ENCODE measurements at regions not wholly inside any gene's neighbourhood (a gene's known extent, or its start where the extent isn't known, plus 50 kb on each side); places are given as distances from the start of the nearest gene placed in this dataset.

- Histone ChIP-seq H3K36me3 (no peaks in the 10 kb centered on the region), H3K4me3 (no peak overlapping the region), H3K27me3 (ENCODE audit: low read depth) (no peaks in the 10 kb centered on the region), H3K9me3 (replicated peaks) (peaks cover 4% of the 10 kb centered on the region), H3K27ac (replicated peaks) (no peak overlapping the region), H3K4me1 (no peaks in the 10 kb centered on the region)
- intact Hi-C loops (cut with micrococcal nuclease): no loop called here
- TF ChIP-seq CTCF (IDR thresholded peaks at IDR 0.05; ENCODE audit: borderline replicate concordance): no peak
- no peak for DNase-seq
Measured at GRCh38 chr17:13728781-13729180, 127.1 kb upstream of the HS3ST3A1 start.

- TF ChIP-seq CTCF (IDR thresholded peaks at IDR 0.05; ENCODE audit: borderline replicate concordance): no peak
- H3K9me3 ChIP-seq (replicated peaks): peaks cover 4% of the 10 kb centered on the region
- no peak overlapping the region for H3K27ac ChIP-seq (replicated peaks)
- H3K4me1 ChIP-seq: no peaks in the 10 kb centered on the region
- H3K27me3 ChIP-seq (ENCODE audit: low read depth): no peaks in the 10 kb centered on the region
- no peaks in the 10 kb centered on the region for H3K36me3 ChIP-seq
- DNase-seq: no peak
- intact Hi-C loops (cut with micrococcal nuclease): no loop called here
- H3K4me3 ChIP-seq: no peak overlapping the region
Measured at GRCh38 chr17:13729466-13730134, 127.9 kb upstream of the HS3ST3A1 start.

DNA sequence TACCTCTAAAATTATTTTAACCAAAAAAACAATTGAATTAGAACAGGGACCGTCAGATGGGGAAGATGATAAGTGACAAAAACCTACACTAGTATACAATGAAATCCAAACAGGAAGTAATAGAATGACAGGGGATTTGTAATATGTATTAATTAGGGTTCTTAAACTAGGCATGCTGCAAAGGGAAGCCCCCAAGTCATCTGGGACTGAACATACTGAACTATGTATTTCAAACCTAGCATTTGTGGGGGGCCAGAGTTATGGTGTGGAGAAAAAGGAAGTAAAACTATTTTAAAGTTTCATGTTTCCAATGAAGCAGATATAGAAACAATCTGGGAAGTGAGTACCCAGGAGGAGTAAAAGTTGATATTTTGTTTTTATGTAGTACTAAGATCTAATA lies 133.2 kb upstream of the HS3ST3A1 start:
- intact Hi-C loops (cut with micrococcal nuclease): no loop called here
- H3K36me3 ChIP-seq: no peaks in the 10 kb centered on the region
- no peak overlapping the region for H3K4me3 ChIP-seq
- no peak for TF ChIP-seq CTCF (IDR thresholded peaks at IDR 0.05; ENCODE audit: borderline replicate concordance)
- peaks cover 4% of the 10 kb centered on the region for H3K9me3 ChIP-seq (replicated peaks)
- DNase-seq: no peak
- no peak overlapping the region for H3K27ac ChIP-seq (replicated peaks)
- H3K4me1 ChIP-seq: no peaks in the 10 kb centered on the region
- no peaks in the 10 kb centered on the region for H3K27me3 ChIP-seq (ENCODE audit: low read depth)

- no peak overlapping the region for H3K4me3 ChIP-seq
- peaks cover 4% of the 10 kb centered on the region for H3K9me3 ChIP-seq (replicated peaks)
- no peak overlapping the region for H3K27ac ChIP-seq (replicated peaks)
- H3K27me3 ChIP-seq (ENCODE audit: low read depth): no peaks in the 10 kb centered on the region
- no peak for DNase-seq
- H3K4me1 ChIP-seq: no peaks in the 10 kb centered on the region
- no peak for TF ChIP-seq CTCF (IDR thresholded peaks at IDR 0.05; ENCODE audit: borderline replicate concordance)
- intact Hi-C loops (cut with micrococcal nuclease): no loop called here
- H3K36me3 ChIP-seq: no peaks in the 10 kb centered on the region
Measured at GRCh38 chr17:13735444-13735843, 133.7 kb upstream of the HS3ST3A1 start.

- no peak for TF ChIP-seq CTCF (IDR thresholded peaks at IDR 0.05; ENCODE audit: borderline replicate concordance)
- Histone ChIP-seq H3K4me1 (no peaks in the 10 kb centered on the region), H3K27me3 (ENCODE audit: low read depth) (no peaks in the 10 kb centered on the region), H3K4me3 (no peak overlapping the region), H3K9me3 (replicated peaks) (peaks cover 4% of the 10 kb centered on the region), H3K27ac (replicated peaks) (no peak overlapping the region), H3K36me3 (no peaks in the 10 kb centered on the region)
- intact Hi-C loops (cut with micrococcal nuclease): no loop called here
- DNase-seq: no peak
Measured at GRCh38 chr17:13735861-13736260, 134.1 kb upstream of the HS3ST3A1 start.
